Endothelial cell of umbilical vein (primary cell): ENCODE measurements at regions not wholly inside any gene's neighbourhood (a gene's known extent, or its start where the extent isn't known, plus 50 kb on each side); places are given as distances from the start of the nearest gene placed in this dataset.

Experiments
- BruUV-seq: library from RNA; stranded (reverse); fragments of 400-500 nt; replicated peaks from 2 replicates; lab custom pipeline; 2021; lab: Mats Ljungman, UMichigan
- CTCF ChIA-PET: fragments of 300-600, 350-600 bp; sonication (Branson Sonifier 250); formaldehyde crosslinking; loops from one replicate; lab custom pipeline; 2021; ENCODE audit warnings: antibody characterized with exemption, inconsistent platforms; lab: Charles Lee
- POLR2A ChIA-PET: fragments of 300-600, 350-600 bp; sonication (Branson Sonifier 250); formaldehyde crosslinking; loops from one replicate; lab custom pipeline; 2021; ENCODE audit warnings: antibody characterized with exemption, inconsistent platforms; lab: Charles Lee
- DNase-seq: peaks from one replicate; pipeline ENCODE4 v3.0.0-alpha.2; 2011; ENCODE audit warnings: low read depth, low spot score
- FAIRE-seq: peaks from 2 replicates; lab custom pipeline; 2011; peaks lifted over from hg19 to GRCh38; lab: Jason Lieb, UNC
- H2AFZ ChIP-seq: 2 replicates; pipeline ENCODE4 v1.6.0; 2012; ENCODE audit warnings: low read depth, low read length, control low read depth, inconsistent platforms
- H3K27ac ChIP-seq: 2 replicates; pipeline ENCODE4 v1.5.1; 2011; ENCODE audit warnings: low read depth, mild to moderate bottlenecking, control low read depth, low read length, moderate library complexity; ENCODE audit not compliant: insufficient read depth
- H3K27me3 ChIP-seq, 2 experiments: 2 replicates each; pipeline versions ENCODE4 v1.6.0 to v1.6.1; 2011; ENCODE audit warnings: low read length in 2 of 2, mixed read lengths in 1 of 2; ENCODE audit not compliant: control insufficient read depth in 2 of 2, insufficient read depth in 2 of 2
- H3K36me3 ChIP-seq, 2 experiments: 2 replicates in 1 of 2; 3 replicates in 1 of 2; pipeline ENCODE4 v1.5.1; 2011; ENCODE audit warnings: low read length in 2 of 2, mild to moderate bottlenecking in 1 of 2, moderate library complexity in 1 of 2; ENCODE audit not compliant: control insufficient read depth in 2 of 2, insufficient read depth in 2 of 2; ENCODE audit errors: extremely low read depth in 1 of 2
- H3K4me1 ChIP-seq: 3 replicates; pipeline ENCODE4 v1.5.1; 2011; ENCODE audit warnings: mild to moderate bottlenecking, low read length; ENCODE audit not compliant: control insufficient read depth, insufficient read depth; ENCODE audit errors: extremely low read depth
- H3K4me2 ChIP-seq: 2 replicates; pipeline ENCODE4 v1.6.1; 2011; ENCODE audit warnings: low read length, control low read depth, mixed read lengths; ENCODE audit not compliant: insufficient read depth
- H3K4me3 ChIP-seq, 3 experiments: fragments of 200-600 bp in 1 of 3; sonication (generic), shearing (Covaris generic) in 1 of 3; replicated peaks in 1 of 3; 2 replicates each; pipeline ENCODE4 v1.5.1; 2011 to 2016; ENCODE audit warnings: control low read depth in 3 of 3, low read length in 3 of 3, mild to moderate bottlenecking in 2 of 3, inconsistent platforms in 1 of 3, low read depth in 1 of 3, moderate library complexity in 1 of 3; ENCODE audit not compliant: insufficient read depth in 1 of 3
- H3K79me2 ChIP-seq: 2 replicates; pipeline ENCODE4 v1.6.0; 2012; ENCODE audit warnings: low read length, inconsistent platforms; ENCODE audit not compliant: control insufficient read depth, insufficient read depth
- H3K9ac ChIP-seq: replicated peaks from 2 replicates; pipeline ENCODE3; 2011; ENCODE audit warnings: low read length, control low read depth; ENCODE audit not compliant: insufficient read depth; ENCODE audit errors: extremely low read depth
- H3K9me1 ChIP-seq: replicated peaks from 3 replicates; pipeline ENCODE4 v1.6.0; 2011; ENCODE audit warnings: mild to moderate bottlenecking, low read length; ENCODE audit not compliant: control insufficient read depth, insufficient read depth; ENCODE audit errors: extremely low read depth
- H3K9me3 ChIP-seq: replicated peaks from 2 replicates; pipeline ENCODE4 v1.5.1; 2012; ENCODE audit warnings: low read length, inconsistent platforms; ENCODE audit not compliant: control insufficient read depth, insufficient read depth
- H4K20me1 ChIP-seq: replicated peaks from 2 replicates; pipeline ENCODE3; 2011; ENCODE audit warnings: mild to moderate bottlenecking, low read length; ENCODE audit not compliant: control insufficient read depth, insufficient read depth; ENCODE audit errors: extremely low read depth
- CTCF ChIP-seq, 2 donors: IDR thresholded peaks; 1 replicate in 1 of 2; 2 replicates in 1 of 2; pipeline ENCODE4 v1.5.1; 2011; ENCODE audit warnings: low read length in 2 of 2, mild to moderate bottlenecking in 2 of 2, moderate library complexity in 2 of 2, control low read depth in 1 of 2, inconsistent platforms in 1 of 2, low read depth in 1 of 2; ENCODE audit not compliant: insufficient read depth in 1 of 2; ENCODE audit errors: extremely low read depth in 1 of 2
- EZH2 ChIP-seq: IDR thresholded peaks from 2 replicates; pipeline ENCODE4 v1.6.1; 2012; ENCODE audit warnings: borderline replicate concordance, low read depth, mild to moderate bottlenecking, moderate library complexity, low read length, inconsistent platforms; ENCODE audit not compliant: severe bottlenecking
- FOS ChIP-seq: IDR thresholded peaks from 2 replicates; pipeline ENCODE4 v1.6.1; 2011; ENCODE audit warnings: mild to moderate bottlenecking, low read length, moderate library complexity, borderline replicate concordance; ENCODE audit not compliant: insufficient read depth
- GATA2 ChIP-seq: IDR thresholded peaks from 2 replicates; pipeline ENCODE4 v1.7.0; 2011; ENCODE audit warnings: low read depth, mild to moderate bottlenecking, moderate library complexity, mixed read lengths, low read length; ENCODE audit not compliant: insufficient read length, insufficient read depth
- JUN ChIP-seq: IDR thresholded peaks from 2 replicates; pipeline ENCODE4 v1.6.1; 2011; ENCODE audit warnings: borderline replicate concordance, low read depth; ENCODE audit not compliant: insufficient read length, insufficient read depth
- MAX ChIP-seq: IDR thresholded peaks from 2 replicates; pipeline ENCODE4 v1.6.1; 2011; ENCODE audit not compliant: insufficient read depth, insufficient read length
- MYC ChIP-seq: IDR thresholded peaks from one replicate; pipeline ENCODE4 v1.6.1; 2011; ENCODE audit warnings: mild to moderate bottlenecking, low read depth, low read length
- POLR2A ChIP-seq: IDR thresholded peaks from 2 replicates; pipeline ENCODE4 v1.6.1; 2012; ENCODE audit warnings: low read depth, mild to moderate bottlenecking, control low read depth, low read length
- POLR2AphosphoS5 ChIP-seq: IDR thresholded peaks from 2 replicates; pipeline ENCODE4 v1.6.1; 2012; ENCODE audit warnings: low read depth, mild to moderate bottlenecking, control low read depth, low read length, moderate library complexity; ENCODE audit not compliant: insufficient read depth
- dilution Hi-C: fragments of 300-500 bp; cut with MboI; formaldehyde crosslinking; loops from one replicate; pipeline ENCODE4 v1.15.0; 2019; ENCODE audit warnings: low sequenced_read_pairs; ENCODE audit not compliant: extremely low pct_ligation_motif_present
- intact Hi-C: fragments of 100-400 bp; cut with micrococcal nuclease; formaldehyde crosslinking; loops from one replicate; pipeline ENCODE4 v1.10.0; 2022

- no peak overlapping the region for H3K4me2 ChIP-seq
- ChIA-PET CTCF (interaction anchor here (0.7 kb wide), 1 partner anchor 376 kb away, joined by 3 read pairs; no protein-coding TSS in a partner anchor), POLR2A (no interaction called here)
- H3K79me2 ChIP-seq, result no peaks in the 10 kb centered on the region
- peaks cover 0 to 7% of the 10 kb centered on the region in 2 experiments for H3K27me3 ChIP-seq
- intact Hi-C loops (no loop called here), dilution Hi-C loops (no loop called here)
- no peaks in the 10 kb centered on the region for H3K36me3 ChIP-seq
- TF ChIP-seq MAX (no peak), FOS (no peak), MYC (no peak), POLR2AphosphoS5 (no peak), JUN (no peak), EZH2 (no peak)
- H3K9me3 ChIP-seq, result no peaks in the 10 kb centered on the region
- H3K4me1 ChIP-seq, result no peaks in the 10 kb centered on the region
- no TSS peak for BruUV-seq
- H4K20me1 ChIP-seq, result no peaks in the 10 kb centered on the region
- H3K9ac ChIP-seq, result no peak overlapping the region
- H3K9me1 ChIP-seq, result no peaks in the 10 kb centered on the region
- DNase-seq (no peak), FAIRE-seq (no peak)
- H2AFZ ChIP-seq, result no peak overlapping the region
- no peak overlapping the region for H3K4me3 ChIP-seq
- H3K27ac ChIP-seq, result no peak overlapping the region
Measured at GRCh38 chr1:115220340-115221270, 117.4 kb downstream of the NGF start.

GRCh38 chr1:115219927-115220326 lies 118.1 kb downstream of the NGF start:
- Histone ChIP-seq H3K4me2 (no peak overlapping the region), H3K4me1 (no peaks in the 10 kb centered on the region), H2AFZ (no peak overlapping the region), H3K27me3 (peaks cover 0 to 7% of the 10 kb centered on the region in 2 experiments), H3K79me2 (no peaks in the 10 kb centered on the region), H3K36me3 (no peaks in the 10 kb centered on the region), H3K9me3 (no peaks in the 10 kb centered on the region), H3K9ac (no peak overlapping the region), H3K4me3 (no peak overlapping the region), H3K9me1 (no peaks in the 10 kb centered on the region), H4K20me1 (no peaks in the 10 kb centered on the region), H3K27ac (no peak overlapping the region)
- DNase-seq (no peak), FAIRE-seq (no peak)
- TF ChIP-seq MYC, result no peak
- TF ChIP-seq GATA2, result no peak
- no peak for TF ChIP-seq POLR2AphosphoS5
- TF ChIP-seq FOS, result no peak
- TF ChIP-seq MAX, result no peak
- no peak for TF ChIP-seq POLR2A
- TF ChIP-seq EZH2, result no peak
- no peak for TF ChIP-seq CTCF (IDR thresholded peaks at IDR 0.05; ENCODE audit: extremely low read depth in 1 of 2, insufficient read depth in 1 of 2, low read depth in 1 of 2, low read length in 2 of 2)
- no peak for TF ChIP-seq JUN
- ChIA-PET CTCF (interaction anchor here (0.7 kb wide), 1 partner anchor 377 kb away, joined by 3 read pairs; no protein-coding TSS in a partner anchor), POLR2A (no interaction called here)
- intact Hi-C loops, result no loop called here
- dilution Hi-C loops, result no loop called here
- no TSS peak for BruUV-seq
